Mesothelial cell of epicardium (in vitro differentiated cells): ENCODE measurements at regions not wholly inside any gene's neighbourhood (a gene's known extent, or its start where the extent isn't known, plus 50 kb on each side); places are given as distances from the start of the nearest gene placed in this dataset.

Experiments used
- DNase-seq, 2 experiments: peaks; one replicate each; pipeline ENCODE4 v3.0.0; 2021; ENCODE audit warnings: low spot score in 2 of 2; ENCODE audit not compliant: unreplicated experiment in 2 of 2
- H3K27ac Mint-ChIP-seq: 2 replicates; pipeline ENCODE4 v1.8.0; 2021; ENCODE audit warnings: mixed read lengths
- H3K27me3 Mint-ChIP-seq: 2 replicates; pipeline ENCODE4 v1.8.0; 2021; ENCODE audit warnings: low read depth, mixed read lengths
- H3K36me3 Mint-ChIP-seq: 2 replicates; pipeline ENCODE4 v1.8.0; 2021; ENCODE audit warnings: mixed read lengths
- H3K4me1 Mint-ChIP-seq: 2 replicates; pipeline ENCODE4 v1.8.0; 2021; ENCODE audit warnings: mixed read lengths
- H3K4me3 Mint-ChIP-seq: 2 replicates; pipeline ENCODE4 v1.8.0; 2021; ENCODE audit warnings: mild to moderate bottlenecking, moderate library complexity, mixed read lengths
- H3K9me3 Mint-ChIP-seq: 2 replicates; pipeline ENCODE4 v1.8.0; 2021; ENCODE audit warnings: mixed read lengths
- TF ChIP-seq, protein P1 (sequence below): fragments of 200-600 bp; sonication (generic); IDR thresholded peaks from one replicate; pipeline ENCODE4 v1.5.0; 2021; ENCODE audit warnings: antibody characterized with exemption; ENCODE audit not compliant: unreplicated experiment

DNA sequence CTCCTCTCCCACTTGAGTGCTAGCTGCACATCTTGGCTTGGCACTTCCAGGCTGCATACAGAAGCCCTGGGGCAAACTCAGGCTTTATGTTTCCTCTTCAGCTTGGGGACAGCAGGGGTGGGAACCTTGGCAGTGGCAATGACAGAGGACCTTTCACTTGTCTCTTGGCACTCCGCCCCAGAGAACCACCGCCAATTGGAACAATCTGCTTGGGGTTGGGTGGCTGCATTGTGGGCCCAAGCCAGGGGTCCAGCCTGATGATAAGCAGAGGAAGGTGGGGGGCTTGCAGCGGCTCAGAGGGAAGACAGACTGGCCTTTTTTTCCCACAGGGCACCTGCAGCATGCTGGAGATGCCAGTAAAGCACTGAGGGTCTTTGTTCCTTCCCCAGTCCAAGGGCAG is 179.0 kb upstream of the NMUR2 start:
- Mint-ChIP-seq H3K36me3 (no peaks in the 10 kb centered on the region), H3K27ac (no peak overlapping the region), H3K9me3 (peaks cover 36% of the 10 kb centered on the region), H3K27me3 (no peaks in the 10 kb centered on the region), H3K4me1 (no peaks in the 10 kb centered on the region), H3K4me3 (no peak overlapping the region)
- TF ChIP-seq, protein P1, sequence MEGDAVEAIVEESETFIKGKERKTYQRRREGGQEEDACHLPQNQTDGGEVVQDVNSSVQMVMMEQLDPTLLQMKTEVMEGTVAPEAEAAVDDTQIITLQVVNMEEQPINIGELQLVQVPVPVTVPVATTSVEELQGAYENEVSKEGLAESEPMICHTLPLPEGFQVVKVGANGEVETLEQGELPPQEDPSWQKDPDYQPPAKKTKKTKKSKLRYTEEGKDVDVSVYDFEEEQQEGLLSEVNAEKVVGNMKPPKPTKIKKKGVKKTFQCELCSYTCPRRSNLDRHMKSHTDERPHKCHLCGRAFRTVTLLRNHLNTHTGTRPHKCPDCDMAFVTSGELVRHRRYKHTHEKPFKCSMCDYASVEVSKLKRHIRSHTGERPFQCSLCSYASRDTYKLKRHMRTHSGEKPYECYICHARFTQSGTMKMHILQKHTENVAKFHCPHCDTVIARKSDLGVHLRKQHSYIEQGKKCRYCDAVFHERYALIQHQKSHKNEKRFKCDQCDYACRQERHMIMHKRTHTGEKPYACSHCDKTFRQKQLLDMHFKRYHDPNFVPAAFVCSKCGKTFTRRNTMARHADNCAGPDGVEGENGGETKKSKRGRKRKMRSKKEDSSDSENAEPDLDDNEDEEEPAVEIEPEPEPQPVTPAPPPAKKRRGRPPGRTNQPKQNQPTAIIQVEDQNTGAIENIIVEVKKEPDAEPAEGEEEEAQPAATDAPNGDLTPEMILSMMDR = no peak
- no peak for DNase-seq

DNA sequence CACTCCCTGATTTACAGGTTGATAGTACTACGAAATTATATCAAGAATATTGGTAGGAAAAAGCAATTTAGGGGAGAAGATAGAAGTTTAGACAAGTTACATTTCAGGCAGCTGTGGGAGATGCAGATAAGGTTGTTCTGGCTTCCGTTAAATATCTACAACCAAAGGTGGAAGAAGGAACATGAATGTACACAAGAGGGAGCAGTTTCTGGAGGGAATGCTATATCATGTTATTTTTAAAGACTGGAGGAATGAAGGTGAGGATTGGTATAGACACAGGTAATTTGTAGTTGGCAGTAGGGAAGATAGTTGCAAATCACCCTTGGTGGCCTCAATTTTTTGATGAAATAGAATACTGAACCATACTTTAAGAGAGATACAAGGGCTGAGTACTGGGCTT is 187.3 kb upstream of the NMUR2 start:
- DNase-seq = no peak
- TF ChIP-seq, protein P1 = no peak
- no peaks in the 10 kb centered on the region for H3K36me3 Mint-ChIP-seq
- no peaks in the 10 kb centered on the region for H3K27me3 Mint-ChIP-seq
- H3K4me3 Mint-ChIP-seq = no peak overlapping the region
- peaks cover 21% of the 10 kb centered on the region for H3K9me3 Mint-ChIP-seq
- no peak overlapping the region for H3K27ac Mint-ChIP-seq
- H3K4me1 Mint-ChIP-seq = no peaks in the 10 kb centered on the region

DNA sequence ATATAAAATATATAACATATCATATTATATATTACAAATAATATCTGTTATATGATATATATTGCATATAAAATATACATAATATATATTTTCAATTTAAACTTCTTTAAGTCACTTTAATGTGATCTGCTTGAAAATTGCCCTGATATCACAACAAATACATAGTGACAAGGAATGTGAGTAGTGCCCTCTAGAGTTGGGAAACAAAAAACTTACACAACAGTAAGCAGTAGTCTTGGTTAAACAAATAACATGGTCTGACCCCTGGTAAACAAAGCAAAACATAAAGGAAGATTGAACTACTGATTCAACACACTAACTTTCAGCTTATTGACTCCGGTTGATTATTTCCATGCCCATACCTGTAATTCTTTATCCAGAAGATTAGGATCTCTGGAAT is 188.3 kb upstream of the NMUR2 start:
- H3K9me3 Mint-ChIP-seq = peaks cover 11% of the 10 kb centered on the region
- TF ChIP-seq, protein P1 = no peak
- H3K27ac Mint-ChIP-seq = no peak overlapping the region
- no peak overlapping the region for H3K4me3 Mint-ChIP-seq
- H3K4me1 Mint-ChIP-seq = no peaks in the 10 kb centered on the region
- no peak for DNase-seq
- no peaks in the 10 kb centered on the region for H3K36me3 Mint-ChIP-seq
- H3K27me3 Mint-ChIP-seq = no peaks in the 10 kb centered on the region

DNA sequence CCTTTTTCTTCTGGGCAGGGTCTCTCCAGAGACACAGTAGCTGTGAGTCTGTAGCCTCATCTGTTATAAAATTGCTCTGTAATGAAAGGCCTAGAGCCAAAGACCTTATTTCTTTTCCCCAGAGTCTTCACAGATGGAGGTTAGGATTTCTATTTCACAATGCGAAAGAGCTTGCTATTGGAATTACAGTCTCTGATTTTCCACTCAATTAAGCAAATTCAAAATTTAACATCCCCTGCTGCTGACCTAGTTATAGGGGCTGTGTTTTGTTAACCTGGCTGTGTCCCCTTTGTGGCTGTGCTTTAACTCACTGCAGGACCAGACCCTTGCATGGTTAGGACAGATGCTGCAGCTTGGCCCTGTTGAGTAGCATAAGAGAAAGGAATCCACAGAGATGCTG is 190.3 kb upstream of the NMUR2 start:
- H3K27ac Mint-ChIP-seq = no peak overlapping the region
- no peaks in the 10 kb centered on the region for H3K4me1 Mint-ChIP-seq
- H3K9me3 Mint-ChIP-seq = peaks cover 3% of the 10 kb centered on the region
- no peak for DNase-seq
- H3K4me3 Mint-ChIP-seq = no peak overlapping the region
- TF ChIP-seq, protein P1 = no peak
- no peaks in the 10 kb centered on the region for H3K36me3 Mint-ChIP-seq
- H3K27me3 Mint-ChIP-seq = no peaks in the 10 kb centered on the region

DNA sequence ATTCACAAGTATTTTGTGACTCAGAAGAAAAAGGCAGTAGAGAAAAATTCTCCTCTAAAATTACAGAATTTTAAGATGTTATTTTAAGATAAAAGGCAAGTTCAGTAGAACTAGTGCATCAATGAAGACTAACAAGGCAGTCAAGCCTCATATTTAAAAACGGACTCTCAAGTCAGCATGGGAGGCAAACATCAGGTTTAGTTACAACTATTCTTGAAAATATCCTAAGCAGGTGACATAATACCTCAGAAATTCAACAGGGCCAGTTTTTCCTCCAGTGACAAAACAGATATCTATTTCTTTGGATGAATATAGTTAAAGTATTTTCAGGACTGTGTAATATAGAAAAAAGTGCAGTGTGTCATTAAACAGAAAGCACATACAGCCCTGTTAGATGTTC is 194.0 kb upstream of the NMUR2 start:
- H3K27ac Mint-ChIP-seq = no peak overlapping the region
- TF ChIP-seq, protein P1 = no peak
- peaks cover 4% of the 10 kb centered on the region for H3K9me3 Mint-ChIP-seq
- no peaks in the 10 kb centered on the region for H3K4me1 Mint-ChIP-seq
- H3K4me3 Mint-ChIP-seq = no peak overlapping the region
- H3K36me3 Mint-ChIP-seq = no peaks in the 10 kb centered on the region
- no peaks in the 10 kb centered on the region for H3K27me3 Mint-ChIP-seq
- DNase-seq = no peak
